Vagina (tissue), 2 donors: ENCODE measurements at regions not wholly inside any gene's neighbourhood (a gene's known extent, or its start where the extent isn't known, plus 50 kb on each side); places are given as distances from the start of the nearest gene placed in this dataset.

ENCODE experiments used
- POLR2A ChIP-seq, 2 donors: fragments of 450-650 bp; IDR thresholded peaks; one replicate each; pipeline ENCODE4 v1.6.1; 2017; ENCODE audit warnings: antibody characterized with exemption in 2 of 2, mild to moderate bottlenecking in 2 of 2, moderate library complexity in 2 of 2
- POLR2AphosphoS5 ChIP-seq, 2 donors: sonication (generic); formaldehyde crosslinking; IDR thresholded peaks; one replicate each; pipeline ENCODE4 v1.9.0; 2017; ENCODE audit warnings: antibody characterized with exemption in 2 of 2, mild to moderate bottlenecking in 2 of 2, low read depth in 1 of 2; ENCODE audit not compliant: insufficient read depth in 1 of 2
- TF ChIP-seq, protein P1 (sequence below), 3 experiments: fragments of 450-650 bp in 2 of 3; fragments of 200-600 bp in 1 of 3; sonication (generic) in 1 of 3; IDR thresholded peaks; one replicate each; pipeline ENCODE4 v1.5.1; 2017 to 2019; ENCODE audit warnings: antibody characterized with exemption in 3 of 3, mild to moderate bottlenecking in 2 of 3, moderate library complexity in 2 of 3

DNA sequence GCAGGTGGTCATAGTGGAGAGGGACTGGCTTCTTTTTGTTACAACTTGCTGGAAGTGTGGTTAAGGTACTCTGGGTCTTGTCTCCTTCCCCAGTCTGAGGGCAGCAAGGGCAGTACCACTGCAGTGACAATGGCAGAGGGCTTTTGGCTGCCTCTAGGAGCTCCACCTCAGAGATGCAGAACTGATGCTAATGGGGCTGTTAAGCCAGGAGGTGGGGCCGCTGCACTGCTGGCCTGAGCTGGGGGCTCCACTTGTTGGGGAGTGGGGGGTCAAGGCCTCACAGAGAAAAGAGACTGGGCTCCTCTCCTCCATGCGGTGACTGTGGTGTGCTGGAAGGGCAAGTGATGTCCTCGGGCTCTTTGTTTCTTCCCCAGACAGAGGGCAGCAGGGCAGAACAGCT is 135.7 kb downstream of the DSEL start:
- TF ChIP-seq, protein P1, sequence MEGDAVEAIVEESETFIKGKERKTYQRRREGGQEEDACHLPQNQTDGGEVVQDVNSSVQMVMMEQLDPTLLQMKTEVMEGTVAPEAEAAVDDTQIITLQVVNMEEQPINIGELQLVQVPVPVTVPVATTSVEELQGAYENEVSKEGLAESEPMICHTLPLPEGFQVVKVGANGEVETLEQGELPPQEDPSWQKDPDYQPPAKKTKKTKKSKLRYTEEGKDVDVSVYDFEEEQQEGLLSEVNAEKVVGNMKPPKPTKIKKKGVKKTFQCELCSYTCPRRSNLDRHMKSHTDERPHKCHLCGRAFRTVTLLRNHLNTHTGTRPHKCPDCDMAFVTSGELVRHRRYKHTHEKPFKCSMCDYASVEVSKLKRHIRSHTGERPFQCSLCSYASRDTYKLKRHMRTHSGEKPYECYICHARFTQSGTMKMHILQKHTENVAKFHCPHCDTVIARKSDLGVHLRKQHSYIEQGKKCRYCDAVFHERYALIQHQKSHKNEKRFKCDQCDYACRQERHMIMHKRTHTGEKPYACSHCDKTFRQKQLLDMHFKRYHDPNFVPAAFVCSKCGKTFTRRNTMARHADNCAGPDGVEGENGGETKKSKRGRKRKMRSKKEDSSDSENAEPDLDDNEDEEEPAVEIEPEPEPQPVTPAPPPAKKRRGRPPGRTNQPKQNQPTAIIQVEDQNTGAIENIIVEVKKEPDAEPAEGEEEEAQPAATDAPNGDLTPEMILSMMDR (IDR thresholded peaks at IDR 0.05), result no peak
- TF ChIP-seq POLR2AphosphoS5 (IDR thresholded peaks at IDR 0.05; ENCODE audit: insufficient read depth in 1 of 2, low read depth in 1 of 2) (no peak), POLR2A (IDR thresholded peaks at IDR 0.05) (no peak)
